Psoas muscle (tissue), 7 donors: ENCODE measurements at regions not wholly inside any gene's neighbourhood (a gene's known extent, or its start where the extent isn't known, plus 50 kb on each side); places are given as distances from the start of the nearest gene placed in this dataset.

Experiments
- ATAC-seq, 4 donors: fragments of 200-7000 bp; cut with Tn5 transposase; one replicate each; pipeline ENCODE4 v1.9.1; 2020; ENCODE audit warnings: moderate library complexity in 3 of 4, mild to moderate bottlenecking in 2 of 4
- DNase-seq, 2 donors: peaks; one replicate each; pipeline ENCODE4 v3.0.0-alpha.2; 2020
- H3K27ac ChIP-seq: fragments of 200-600 bp; one replicate; pipeline ENCODE4 v1.8.0; 2022
- H3K27me3 ChIP-seq, 3 donors: fragments of 200-600 bp in 1 of 3; one replicate each; pipeline versions ENCODE4 v1.6.1 to v1.8.0; 2013 to 2022; ENCODE audit warnings: low read length in 2 of 3, mild to moderate bottlenecking in 2 of 3, moderate library complexity in 1 of 3; ENCODE audit not compliant: insufficient read depth in 3 of 3
- H3K36me3 ChIP-seq, 2 donors: fragments of 200-600 bp in 1 of 2; one replicate each; pipeline versions ENCODE4 v1.6.1 to v1.8.0; 2013 to 2022; ENCODE audit warnings: low read depth in 1 of 2, mild to moderate bottlenecking in 1 of 2, moderate library complexity in 1 of 2; ENCODE audit not compliant: insufficient read depth in 1 of 2
- H3K4me1 ChIP-seq: fragments of 200-600 bp; one replicate; pipeline ENCODE4 v1.8.0; 2022
- H3K4me3 ChIP-seq: fragments of 200-600 bp; one replicate; pipeline ENCODE4 v1.8.0; 2022; ENCODE audit warnings: mild to moderate bottlenecking
- H3K9me3 ChIP-seq: fragments of 200-600 bp; one replicate; pipeline ENCODE4 v1.8.0; 2022
- WGBS, 3 donors: extraction: QIAGEN DNeasy Blood & Tissue Kit; methylation state at CpG; one replicate each; pipeline versions ENCODE4 v1.1.6 to v1.1.7; 2013; 5-methylcytosine and 5-hydroxymethylcytosine counted together
- intact Hi-C, 2 donors: fragments of 100-400 bp; cut with DNase I; formaldehyde crosslinking; loops; one replicate each; pipeline versions ENCODE4 v1.11.0 to v1.14.2; 2022
- TF ChIP-seq, protein P1 (sequence below): fragments of 200-600 bp; IDR thresholded peaks from one replicate; pipeline ENCODE4 v1.8.0; 2022; ENCODE audit warnings: antibody characterized with exemption
- donor health status: healthy with polysubstance abuse.
- donor health status: DM: no; HTN: no; CAD: no; lungs with moderate emphysema.
- donor health status: Bipolar disorder and iron deficiency.
- donor health status: healthy.
- donor health status: DM: yes; HTN: yes; CAD: no.
- donor health status: DM: no; HTN: no; CAD: no.
- donor health status: DM: yes; HTN: yes; CAD: no.

DNA sequence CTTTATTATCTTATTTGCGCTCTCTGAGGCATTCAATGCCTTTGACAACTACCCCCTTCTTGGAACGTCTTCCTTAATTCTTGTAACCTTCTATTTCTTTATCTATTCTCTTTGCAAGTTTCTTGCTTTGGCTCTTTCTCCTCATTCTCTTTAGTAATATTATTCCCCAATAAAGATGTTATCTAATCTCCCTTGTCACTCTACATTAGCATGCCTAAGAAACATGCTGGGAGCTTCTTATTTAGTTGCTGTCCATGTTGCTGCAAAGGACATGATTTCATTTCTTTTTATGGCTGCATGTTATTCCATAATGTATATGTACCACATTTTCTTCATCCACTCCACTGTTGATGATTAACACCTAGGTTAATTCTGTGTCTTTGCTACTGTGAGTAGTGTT lies 113.7 kb downstream of the RDH14 start:
- TF ChIP-seq, protein P1, sequence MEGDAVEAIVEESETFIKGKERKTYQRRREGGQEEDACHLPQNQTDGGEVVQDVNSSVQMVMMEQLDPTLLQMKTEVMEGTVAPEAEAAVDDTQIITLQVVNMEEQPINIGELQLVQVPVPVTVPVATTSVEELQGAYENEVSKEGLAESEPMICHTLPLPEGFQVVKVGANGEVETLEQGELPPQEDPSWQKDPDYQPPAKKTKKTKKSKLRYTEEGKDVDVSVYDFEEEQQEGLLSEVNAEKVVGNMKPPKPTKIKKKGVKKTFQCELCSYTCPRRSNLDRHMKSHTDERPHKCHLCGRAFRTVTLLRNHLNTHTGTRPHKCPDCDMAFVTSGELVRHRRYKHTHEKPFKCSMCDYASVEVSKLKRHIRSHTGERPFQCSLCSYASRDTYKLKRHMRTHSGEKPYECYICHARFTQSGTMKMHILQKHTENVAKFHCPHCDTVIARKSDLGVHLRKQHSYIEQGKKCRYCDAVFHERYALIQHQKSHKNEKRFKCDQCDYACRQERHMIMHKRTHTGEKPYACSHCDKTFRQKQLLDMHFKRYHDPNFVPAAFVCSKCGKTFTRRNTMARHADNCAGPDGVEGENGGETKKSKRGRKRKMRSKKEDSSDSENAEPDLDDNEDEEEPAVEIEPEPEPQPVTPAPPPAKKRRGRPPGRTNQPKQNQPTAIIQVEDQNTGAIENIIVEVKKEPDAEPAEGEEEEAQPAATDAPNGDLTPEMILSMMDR, result no peak
- no peak overlapping the region for H3K27ac ChIP-seq
- DNase-seq (no peak), ATAC-seq (no peak)
- 95 to 98% (median 96%) methylated on average over 2 of the region's 2 CpGs for WGBS, 3 donors
- intact Hi-C loops, result no loop called here
- no peaks in the 10 kb centered on the region for H3K9me3 ChIP-seq
- H3K36me3 ChIP-seq, result no peaks in the 10 kb centered on the region
- H3K4me1 ChIP-seq, result peaks cover 2% of the 10 kb centered on the region
- H3K27me3 ChIP-seq, result no peaks in the 10 kb centered on the region
- no peak overlapping the region for H3K4me3 ChIP-seq

DNA sequence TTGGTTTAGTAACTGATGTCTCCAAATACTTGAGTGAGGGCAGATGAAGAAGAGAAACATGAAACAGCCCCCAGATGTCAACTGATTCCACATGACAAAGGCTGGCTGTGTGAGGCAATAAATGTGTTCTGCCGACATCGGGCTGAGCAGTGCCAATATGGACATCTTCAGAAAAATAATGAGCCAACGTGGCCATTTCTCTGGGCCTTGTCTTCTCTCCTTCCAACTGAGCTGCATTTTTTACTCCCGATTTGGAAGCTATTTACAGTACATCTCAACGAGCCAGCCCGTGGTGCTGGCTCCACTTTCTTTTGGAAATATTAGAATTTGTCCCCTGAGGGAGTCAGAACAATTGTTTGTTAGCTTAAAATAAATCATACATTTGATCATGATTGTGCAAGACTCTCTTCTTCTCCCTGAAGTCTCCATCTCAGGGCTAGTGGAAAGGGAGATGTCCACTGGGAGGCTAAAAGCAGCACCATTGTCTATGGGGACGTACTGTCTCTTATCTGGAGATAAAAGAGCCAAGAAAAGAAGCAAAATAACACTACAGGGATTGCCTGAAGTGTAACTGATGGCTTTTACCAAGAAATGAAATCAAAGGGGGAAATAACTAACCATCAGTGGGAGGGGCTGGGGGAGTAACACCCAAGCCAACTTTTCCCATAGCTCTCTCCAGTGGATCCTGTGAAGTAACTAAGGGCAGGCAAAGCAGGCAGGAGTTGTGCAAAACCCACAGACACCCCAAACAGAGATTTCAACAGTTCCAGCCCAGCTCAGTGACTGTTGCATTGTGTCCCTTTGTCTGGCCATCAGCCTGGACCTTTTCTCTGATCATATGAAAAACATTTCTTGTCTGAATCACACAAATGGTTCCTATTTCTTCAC lies 114.8 kb downstream of the RDH14 start:
- H3K4me3 ChIP-seq, result no peak overlapping the region
- DNase-seq (peak; percentile 56 to 67), ATAC-seq (peak; percentile 37 to 78 (median 72))
- 19 to 30% (median 21%) methylated on average over 7 of the region's 7 CpGs for WGBS, 3 donors
- H3K9me3 ChIP-seq, result no peaks in the 10 kb centered on the region
- TF ChIP-seq, protein P1, result no peak
- H3K27ac ChIP-seq, result peak overlapping the region; percentile 1
- H3K4me1 ChIP-seq, result peaks cover 2% of the 10 kb centered on the region
- intact Hi-C loops, result no loop called here
- no peaks in the 10 kb centered on the region for H3K36me3 ChIP-seq
- no peaks in the 10 kb centered on the region for H3K27me3 ChIP-seq

GRCh38 chr2:18444806-18445205 lies 115.6 kb downstream of the RDH14 start:
- 72 to 77% (median 76%) methylated on average over 2 of the region's 2 CpGs for WGBS, 3 donors
- intact Hi-C loops, result no loop called here
- Histone ChIP-seq H3K4me1 (peaks cover 2% of the 10 kb centered on the region), H3K9me3 (no peaks in the 10 kb centered on the region), H3K4me3 (no peak overlapping the region), H3K27me3 (no peaks in the 10 kb centered on the region), H3K36me3 (no peaks in the 10 kb centered on the region), H3K27ac (no peak overlapping the region)
- DNase-seq (no peak), ATAC-seq (no peak)
- TF ChIP-seq, protein P1, result no peak

DNA sequence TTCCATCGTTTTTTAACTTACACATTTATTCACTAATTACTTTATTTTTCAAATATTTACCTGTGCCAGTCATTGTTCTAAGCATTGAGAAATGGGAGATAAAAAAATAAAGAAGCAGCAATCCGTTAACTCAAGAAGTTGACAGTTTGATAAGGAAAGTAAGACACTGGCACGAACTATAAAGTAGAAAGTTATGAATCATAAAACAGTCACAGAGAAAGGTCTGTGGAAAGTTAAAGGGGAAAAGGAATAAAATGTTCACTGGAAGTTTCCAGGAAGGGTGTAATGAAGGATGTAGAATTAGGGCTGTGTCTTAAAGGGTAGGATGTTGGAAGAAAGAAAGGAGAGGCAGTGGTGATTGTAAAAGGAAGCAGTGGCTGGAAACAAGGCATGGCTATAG lies 118.9 kb downstream of the RDH14 start:
- Histone ChIP-seq H3K4me1 (peaks cover 11% of the 10 kb centered on the region), H3K36me3 (no peaks in the 10 kb centered on the region), H3K27ac (no peak overlapping the region), H3K27me3 (no peaks in the 10 kb centered on the region), H3K9me3 (no peaks in the 10 kb centered on the region), H3K4me3 (no peak overlapping the region)
- intact Hi-C loops, result no loop called here
- TF ChIP-seq, protein P1, result no peak
- ATAC-seq, result no peak
- no peak for DNase-seq
- WGBS, 3 donors, result 84 to 86% (median 85%) methylated on average over 3 of the region's 3 CpGs

DNA sequence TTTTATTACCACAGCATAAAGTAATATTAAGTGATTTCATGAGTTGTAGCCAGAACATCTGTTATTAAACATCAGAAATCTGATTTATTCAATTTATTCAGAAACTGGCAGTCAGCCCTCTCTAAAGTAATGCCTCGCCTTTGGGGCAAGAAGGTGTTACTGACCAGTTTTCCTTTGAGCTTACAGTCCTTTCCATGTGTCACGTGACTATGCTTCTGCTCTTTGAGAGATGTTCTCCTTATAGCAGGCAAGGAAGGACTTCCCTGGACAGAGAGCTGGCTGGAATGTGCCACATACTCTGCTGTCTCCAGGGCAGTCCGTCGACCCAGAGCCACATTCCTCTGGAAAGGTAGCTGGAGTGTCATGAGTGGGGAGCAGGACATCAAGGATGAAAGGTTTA lies 119.7 kb downstream of the RDH14 start:
- DNase-seq (no peak), ATAC-seq (no peak)
- no peak overlapping the region for H3K27ac ChIP-seq
- H3K9me3 ChIP-seq, result no peaks in the 10 kb centered on the region
- peaks cover 17% of the 10 kb centered on the region for H3K4me1 ChIP-seq
- no peak overlapping the region for H3K4me3 ChIP-seq
- H3K36me3 ChIP-seq, result no peaks in the 10 kb centered on the region
- TF ChIP-seq, protein P1, result no peak
- WGBS, 3 donors, result 75 to 84% (median 83%) methylated on average over 4 of the region's 4 CpGs
- intact Hi-C loops, result no loop called here
- H3K27me3 ChIP-seq, result no peaks in the 10 kb centered on the region
